Hematopoietic multipotent progenitor cell treated with erythropoietin and hydrocortisone succinate and interleukin-3 and kit ligand, for 4 days (in vitro differentiated cells): ENCODE measurements at regions not wholly inside any gene's neighbourhood (a gene's known extent, or its start where the extent isn't known, plus 50 kb on each side); places are given as distances from the start of the nearest gene placed in this dataset.
A peak's percentile ranks its signal among the peaks of the same experiment; 100 is the strongest.

ENCODE experiments used
- DNase-seq: peaks from one replicate; pipeline ENCODE4 v3.0.0-alpha.2; 2015

DNA sequence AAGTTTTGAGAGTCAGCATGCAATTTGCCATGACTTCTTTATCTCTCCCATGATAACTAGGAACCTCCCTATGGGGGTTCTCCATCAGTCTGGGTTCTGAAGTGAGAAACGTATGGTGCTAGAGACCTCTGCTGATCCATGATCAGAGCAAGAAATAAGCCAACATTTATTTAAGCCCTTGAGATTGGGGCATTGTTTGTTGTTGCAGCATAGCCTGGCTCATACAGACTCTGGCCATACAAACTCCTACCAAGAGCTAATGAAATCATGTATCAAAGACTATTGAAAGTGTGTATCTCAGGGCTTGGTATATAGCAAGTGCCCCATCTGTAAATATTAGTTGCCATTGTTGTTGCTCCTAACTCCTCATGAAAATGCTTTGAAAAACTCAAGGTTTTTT, 233.9 kb downstream of the MAF start:
- DNase-seq, result no peak

DNA sequence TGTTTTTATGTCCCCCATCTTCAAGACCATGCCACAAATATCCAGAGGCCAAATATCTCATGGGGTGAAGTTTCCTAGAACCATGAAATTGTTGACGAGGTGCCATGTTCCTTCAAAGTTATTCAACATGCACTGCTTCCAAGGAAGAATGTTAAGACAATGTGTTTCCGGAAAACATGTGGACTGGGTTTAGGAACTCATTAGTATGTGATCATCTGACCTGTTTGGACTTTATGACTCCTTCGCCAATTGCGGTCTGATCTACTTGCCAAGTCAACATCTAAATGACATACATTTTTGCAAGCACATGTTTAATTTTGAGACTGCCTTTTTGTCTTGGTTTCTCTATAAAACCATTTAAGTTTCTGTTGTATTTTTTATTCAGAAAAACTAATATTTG, 234.8 kb downstream of the MAF start:
- DNase-seq, result no peak

DNA sequence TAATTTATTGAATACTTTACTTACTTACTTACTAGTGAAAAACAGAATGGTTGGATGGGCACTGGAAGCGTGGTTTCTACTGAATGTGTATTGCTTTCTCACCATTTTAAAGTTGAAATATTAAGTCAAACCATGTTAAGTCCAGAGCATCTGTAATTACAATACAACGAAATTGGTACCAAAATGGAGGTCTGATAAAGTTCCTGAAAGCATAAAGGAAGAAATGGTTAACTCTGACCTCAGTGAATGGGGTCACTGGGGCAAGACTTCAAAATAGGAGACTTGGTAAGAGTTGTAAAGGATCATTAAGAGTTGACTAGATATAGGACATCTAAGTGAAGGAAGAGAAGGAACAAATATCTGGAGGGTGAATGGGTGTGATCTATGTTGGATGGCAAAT, 237.1 kb downstream of the MAF start:
- no peak for DNase-seq

GRCh38 chr16:79363035-79363434, 237.5 kb downstream of the MAF start:
- DNase-seq, result no peak

DNA sequence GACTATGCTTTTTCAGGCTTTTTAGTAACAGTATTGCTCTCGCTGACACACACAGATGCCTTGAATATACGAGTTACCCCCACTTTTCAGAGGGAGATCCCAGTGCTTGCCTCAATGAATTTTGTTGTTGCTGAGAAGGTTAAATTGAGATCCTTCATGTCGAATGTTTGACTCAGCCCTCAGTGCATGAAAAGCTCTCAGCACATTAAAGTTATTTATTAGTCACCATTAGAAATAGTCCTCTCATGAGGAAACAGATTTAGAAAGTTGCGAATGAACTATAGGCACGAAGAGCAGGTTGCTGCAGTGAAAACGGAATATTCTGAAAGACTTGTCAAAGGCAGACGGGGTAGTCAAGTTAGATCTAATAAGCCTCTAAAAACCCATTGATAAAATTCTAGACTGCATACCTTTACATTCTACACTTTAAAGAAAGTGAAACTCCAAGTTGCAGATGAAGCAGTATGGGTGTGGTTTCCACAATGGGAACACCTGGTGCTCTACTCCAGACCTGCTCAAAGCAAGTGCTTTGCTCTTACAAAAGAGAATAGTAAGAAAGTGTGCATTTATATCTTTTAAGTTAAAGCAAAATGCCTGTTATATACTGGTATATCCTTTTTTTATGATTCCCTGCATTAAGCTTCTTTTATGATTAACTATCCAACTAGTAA, 238.1 kb downstream of the MAF start:
- no peak for DNase-seq

- DNase-seq, result no peak
Observed at GRCh38 chr16:79361132-79361751, 239.3 kb downstream of the MAF start.

- DNase-seq, result no peak
Observed at GRCh38 chr16:79360267-79360666, 240.3 kb downstream of the MAF start.

- DNase-seq, result no peak
Observed at GRCh38 chr16:79359082-79359481, 241.5 kb downstream of the MAF start.

GRCh38 chr16:79358188-79358587, 242.3 kb downstream of the MAF start:
- no peak for DNase-seq

GRCh38 chr16:79355600-79356358, 244.8 kb downstream of the MAF start:
- DNase-seq, result no peak

DNA sequence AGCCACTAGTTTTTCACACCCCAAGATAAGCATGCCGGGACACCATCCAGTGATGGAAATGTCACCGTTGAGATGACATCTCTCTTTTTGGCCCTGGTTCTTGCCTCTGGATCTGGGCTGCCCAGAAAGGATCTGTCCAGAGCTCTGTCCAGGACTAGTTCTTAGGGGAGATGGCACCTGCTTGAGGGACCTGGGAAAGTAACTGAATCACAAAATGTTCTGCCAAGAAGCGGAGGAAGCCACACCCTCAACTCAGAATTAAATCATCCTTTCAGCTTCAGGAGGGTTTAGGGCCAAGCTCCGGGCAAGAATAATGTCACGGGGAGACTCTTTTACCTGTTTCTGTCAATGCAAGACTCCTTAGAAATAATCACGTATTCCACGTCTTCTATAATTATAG, 248.6 kb downstream of the MAF start:
- DNase-seq, result no peak

GRCh38 chr16:79349803-79350202, 250.7 kb downstream of the MAF start:
- DNase-seq, result no peak

DNA sequence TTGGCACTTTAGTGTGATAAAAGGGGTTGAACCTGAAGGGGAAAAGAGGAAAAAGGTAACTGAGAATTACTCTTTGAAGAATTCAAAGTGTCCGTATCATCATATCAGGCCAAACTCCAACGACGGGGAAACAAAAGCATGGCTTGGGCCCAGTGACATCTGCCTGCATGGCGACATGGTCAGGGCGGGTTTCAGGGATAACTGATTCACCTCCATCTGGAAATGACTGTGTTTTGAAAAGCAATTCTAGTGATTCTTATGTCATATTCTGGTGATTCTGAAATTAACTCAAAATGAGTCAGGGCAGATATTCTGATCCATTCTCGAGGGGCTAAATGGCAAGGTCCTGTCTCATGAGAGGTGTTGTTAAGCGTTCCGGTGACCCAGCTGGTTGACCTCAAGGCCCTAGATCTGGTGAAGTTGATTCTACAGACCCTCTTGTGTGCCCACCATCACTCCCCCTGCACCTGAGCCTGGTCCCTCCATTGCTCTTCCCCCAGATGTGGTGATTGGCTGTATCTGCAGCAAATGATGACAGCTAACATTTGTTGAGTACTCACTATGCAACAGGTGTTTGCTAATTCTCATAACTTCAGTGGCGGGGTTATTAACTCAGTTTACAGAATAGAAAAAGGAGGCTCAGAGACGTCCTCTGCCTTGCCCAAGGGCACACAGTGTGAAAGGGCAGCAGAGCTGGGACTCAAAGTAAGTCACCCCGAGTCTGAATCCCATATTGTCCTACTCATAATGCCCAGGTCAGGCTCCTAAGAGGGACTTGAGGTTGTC, 251.8 kb downstream of the MAF start:
- DNase-seq, result no peak

GRCh38 chr16:79347277-79347676, 253.3 kb downstream of the MAF start:
- DNase-seq, result no peak

- DNase-seq, result no peak
Observed at GRCh38 chr16:79339863-79340262, 260.7 kb downstream of the MAF start.

DNA sequence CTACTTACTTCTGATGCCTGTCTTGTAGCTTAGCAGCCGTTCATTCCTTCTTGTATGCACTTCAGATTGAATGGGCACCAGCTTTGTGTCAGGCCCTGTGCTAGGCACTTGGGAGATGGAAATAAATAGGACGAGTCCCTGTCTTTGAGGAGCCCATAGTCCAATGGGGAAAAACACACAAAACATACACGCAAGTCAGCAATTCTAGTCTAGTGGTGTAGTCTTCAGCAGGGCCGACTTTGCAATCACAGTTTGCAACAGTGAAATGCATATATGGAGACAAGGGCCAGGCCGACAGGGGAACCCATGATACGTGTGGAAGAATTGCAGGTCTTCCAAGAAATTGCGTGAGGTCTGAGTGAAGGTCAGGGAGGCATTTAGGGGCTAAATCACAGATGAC, 262.6 kb downstream of the MAF start:
- DNase-seq, result no peak

- no peak for DNase-seq
Observed at GRCh38 chr16:79336437-79337229, 263.9 kb downstream of the MAF start.

GRCh38 chr16:79334127-79334526, 266.4 kb downstream of the MAF start:
- DNase-seq, result peak; percentile 42

- no peak for DNase-seq
Observed at GRCh38 chr16:79331066-79331465, 269.5 kb downstream of the MAF start.

DNA sequence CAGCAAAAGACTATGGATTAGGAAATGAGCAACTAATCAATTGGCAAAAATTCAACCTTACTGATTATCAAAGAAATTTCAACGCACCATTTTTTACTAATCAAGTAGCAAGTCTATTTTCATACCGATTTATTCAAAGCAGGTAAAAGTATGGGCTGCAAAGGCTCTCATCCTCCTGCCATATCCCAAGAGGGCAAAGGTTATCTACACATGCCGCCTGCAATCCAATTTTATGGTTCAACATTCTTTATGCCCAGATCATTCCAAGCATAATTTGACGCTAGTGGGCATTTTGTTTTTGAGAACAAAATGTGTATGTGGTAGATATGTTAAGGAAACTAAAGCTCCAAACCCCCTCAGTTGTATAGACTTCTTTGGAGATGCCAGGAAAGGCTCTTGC, 270.6 kb downstream of the MAF start:
- no peak for DNase-seq

GRCh38 chr16:79329166-79329521, 271.4 kb downstream of the MAF start:
- no peak for DNase-seq

GRCh38 chr16:79328402-79329165, 272.0 kb downstream of the MAF start:
- DNase-seq, result no peak
